Ovary (tissue), 3 donors: ENCODE measurements at regions not wholly inside any gene's neighbourhood (a gene's known extent, or its start where the extent isn't known, plus 50 kb on each side); places are given as distances from the start of the nearest gene placed in this dataset.

Source experiments
- EP300 ChIP-seq: sonication (generic); formaldehyde crosslinking; IDR thresholded peaks from one replicate; pipeline ENCODE4 v1.6.1; 2017; ENCODE audit warnings: antibody characterized with exemption
- POLR2A ChIP-seq: fragments of 450-650 bp; IDR thresholded peaks from one replicate; pipeline ENCODE4 v1.6.1; 2017; ENCODE audit warnings: antibody characterized with exemption, mild to moderate bottlenecking, moderate library complexity
- TF ChIP-seq, protein P1 (sequence below), 3 donors: fragments of 450-650 bp in 2 of 3; fragments of 200-600 bp in 1 of 3; IDR thresholded peaks; one replicate each; pipeline versions ENCODE4 v1.5.1 to v1.8.0; 2016 to 2022; ENCODE audit warnings: antibody characterized with exemption in 3 of 3, mild to moderate bottlenecking in 1 of 3
- donor health status: DM: no; HTN: no; CAD: no.

DNA sequence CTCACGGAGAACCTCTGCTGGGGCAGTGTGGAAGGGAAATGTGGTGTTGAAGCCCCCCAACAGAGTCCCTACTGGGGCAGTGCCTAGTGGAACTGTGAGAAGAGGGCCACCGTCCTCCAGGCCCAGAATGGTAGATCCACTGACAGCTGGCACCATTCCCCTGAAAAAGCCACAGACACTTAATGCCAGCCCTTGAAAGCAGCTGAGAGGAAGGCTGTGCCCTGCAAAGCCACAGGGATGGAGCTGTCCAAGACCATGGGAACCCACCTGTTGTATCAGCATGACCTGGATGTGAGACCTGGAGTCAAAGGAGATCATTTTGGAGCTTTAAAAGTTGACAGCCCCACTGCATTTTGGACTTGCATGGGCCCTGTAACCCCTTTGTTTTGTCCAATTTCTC, 363.5 kb upstream of the PRICKLE1 start:
- TF ChIP-seq, protein P1, sequence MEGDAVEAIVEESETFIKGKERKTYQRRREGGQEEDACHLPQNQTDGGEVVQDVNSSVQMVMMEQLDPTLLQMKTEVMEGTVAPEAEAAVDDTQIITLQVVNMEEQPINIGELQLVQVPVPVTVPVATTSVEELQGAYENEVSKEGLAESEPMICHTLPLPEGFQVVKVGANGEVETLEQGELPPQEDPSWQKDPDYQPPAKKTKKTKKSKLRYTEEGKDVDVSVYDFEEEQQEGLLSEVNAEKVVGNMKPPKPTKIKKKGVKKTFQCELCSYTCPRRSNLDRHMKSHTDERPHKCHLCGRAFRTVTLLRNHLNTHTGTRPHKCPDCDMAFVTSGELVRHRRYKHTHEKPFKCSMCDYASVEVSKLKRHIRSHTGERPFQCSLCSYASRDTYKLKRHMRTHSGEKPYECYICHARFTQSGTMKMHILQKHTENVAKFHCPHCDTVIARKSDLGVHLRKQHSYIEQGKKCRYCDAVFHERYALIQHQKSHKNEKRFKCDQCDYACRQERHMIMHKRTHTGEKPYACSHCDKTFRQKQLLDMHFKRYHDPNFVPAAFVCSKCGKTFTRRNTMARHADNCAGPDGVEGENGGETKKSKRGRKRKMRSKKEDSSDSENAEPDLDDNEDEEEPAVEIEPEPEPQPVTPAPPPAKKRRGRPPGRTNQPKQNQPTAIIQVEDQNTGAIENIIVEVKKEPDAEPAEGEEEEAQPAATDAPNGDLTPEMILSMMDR (IDR thresholded peaks at IDR 0.05): no peak
- TF ChIP-seq POLR2A (no peak), EP300 (no peak)
